ENCODE measurements at regions not wholly inside any gene's neighbourhood (a gene's known extent, or its start where the extent isn't known, plus 50 kb on each side); places are given as distances from the start of the nearest gene placed in this dataset.

- DNase-seq (ENCODE audit: extremely low read depth in 1 of 4, low spot score in 3 of 4) (no peak), FAIRE-seq (no peak), ATAC-seq (no peak)
- no peak overlapping the region for H3K4me2 ChIP-seq (ENCODE audit: insufficient read depth, low read length)
- H3K79me2 ChIP-seq (ENCODE audit: control insufficient read depth, insufficient read depth, low read length), result no peaks in the 10 kb centered on the region
- no peak overlapping the region for H3K27ac ChIP-seq (ENCODE audit: extremely low read depth, low read depth, low read length)
- no peak overlapping the region for H3K4me3 ChIP-seq
- 0% methylated on average over 1 of the region's 1 CpG for WGBS (ENCODE audit: insufficient coverage, low coverage, missing lambda C conversion rate)
- H3K27me3 ChIP-seq (ENCODE audit: control insufficient read depth in 2 of 2, insufficient read depth in 2 of 2, low read length in 2 of 2), result no peaks in the 10 kb centered on the region
- ChIA-PET POLR2A (interaction anchor here (1.3 kb wide), 1 partner anchor 20 kb away, joined by 3 read pairs; no protein-coding TSS in a partner anchor), CTCF (ENCODE audit: low intra/inter-chr PET ratio) (no interaction called here)
- H3K4me1 ChIP-seq (replicated peaks in 1 of 2; ENCODE audit: control insufficient read depth in 2 of 2, insufficient read depth in 2 of 2, low read length in 2 of 2), result no peaks in the 10 kb centered on the region
- BruUV-seq (replicated peaks), result no TSS peak
- no peaks in the 10 kb centered on the region for H4K20me1 ChIP-seq (replicated peaks; ENCODE audit: control insufficient read depth, insufficient read depth, low read length)
- H3K9ac ChIP-seq (ENCODE audit: insufficient read depth in 1 of 2, low read depth in 2 of 2, low read length in 2 of 2), result no peak overlapping the region
- TF ChIP-seq U2AF2 (optimal IDR thresholded peaks at IDR 0.05; ENCODE audit: low read depth, low read length), result no peak
- no peak for TF ChIP-seq MECOM (CRISPR knock-in tag; IDR thresholded peaks at IDR 0.05)
- no peak for TF ChIP-seq YY1 (IDR thresholded peaks at IDR 0.05; ENCODE audit: borderline replicate concordance in 1 of 3, control insufficient read depth in 1 of 3, extremely low read depth in 1 of 3, insufficient read depth in 3 of 3, insufficient read length in 1 of 3, insufficient replicate concordance in 2 of 3, low read depth in 1 of 3, low read length in 2 of 3)
- no peak for TF ChIP-seq TRIM24 (IDR thresholded peaks at IDR 0.05)
- TF ChIP-seq, protein P1, sequence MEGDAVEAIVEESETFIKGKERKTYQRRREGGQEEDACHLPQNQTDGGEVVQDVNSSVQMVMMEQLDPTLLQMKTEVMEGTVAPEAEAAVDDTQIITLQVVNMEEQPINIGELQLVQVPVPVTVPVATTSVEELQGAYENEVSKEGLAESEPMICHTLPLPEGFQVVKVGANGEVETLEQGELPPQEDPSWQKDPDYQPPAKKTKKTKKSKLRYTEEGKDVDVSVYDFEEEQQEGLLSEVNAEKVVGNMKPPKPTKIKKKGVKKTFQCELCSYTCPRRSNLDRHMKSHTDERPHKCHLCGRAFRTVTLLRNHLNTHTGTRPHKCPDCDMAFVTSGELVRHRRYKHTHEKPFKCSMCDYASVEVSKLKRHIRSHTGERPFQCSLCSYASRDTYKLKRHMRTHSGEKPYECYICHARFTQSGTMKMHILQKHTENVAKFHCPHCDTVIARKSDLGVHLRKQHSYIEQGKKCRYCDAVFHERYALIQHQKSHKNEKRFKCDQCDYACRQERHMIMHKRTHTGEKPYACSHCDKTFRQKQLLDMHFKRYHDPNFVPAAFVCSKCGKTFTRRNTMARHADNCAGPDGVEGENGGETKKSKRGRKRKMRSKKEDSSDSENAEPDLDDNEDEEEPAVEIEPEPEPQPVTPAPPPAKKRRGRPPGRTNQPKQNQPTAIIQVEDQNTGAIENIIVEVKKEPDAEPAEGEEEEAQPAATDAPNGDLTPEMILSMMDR (IDR thresholded peaks at IDR 0.05 in 2 of 3, conservative IDR thresholded peaks at IDR 0.05 in 1 of 3; ENCODE audit: insufficient read depth in 2 of 3, low read depth in 1 of 3, low read length in 3 of 3), result no peak
- no peak for TF ChIP-seq TRIM25 (IDR thresholded peaks at IDR 0.05; ENCODE audit: borderline replicate concordance)
- no peak for TF ChIP-seq MYNN (IDR thresholded peaks at IDR 0.05)
- TF ChIP-seq MYNN (CRISPR knock-in tag; IDR thresholded peaks at IDR 0.05), result no peak
- TF ChIP-seq GABPA (tag; conservative IDR thresholded peaks at IDR 0.05; ENCODE audit: low read depth), result no peak
- TF ChIP-seq GATA2 (CRISPR knock-in tag; IDR thresholded peaks at IDR 0.05), result no peak
- TF ChIP-seq ZNF589 (CRISPR knock-in tag; IDR thresholded peaks at IDR 0.05; ENCODE audit: low read depth), result no peak
- no peak for TF ChIP-seq MYC (IDR thresholded peaks at IDR 0.05; ENCODE audit: low read depth, low read length)
- no peak for TF ChIP-seq MYC (CRISPR knock-in tag; IDR thresholded peaks at IDR 0.05; ENCODE audit: borderline replicate concordance, low read depth)
- TF ChIP-seq, protein P2, sequence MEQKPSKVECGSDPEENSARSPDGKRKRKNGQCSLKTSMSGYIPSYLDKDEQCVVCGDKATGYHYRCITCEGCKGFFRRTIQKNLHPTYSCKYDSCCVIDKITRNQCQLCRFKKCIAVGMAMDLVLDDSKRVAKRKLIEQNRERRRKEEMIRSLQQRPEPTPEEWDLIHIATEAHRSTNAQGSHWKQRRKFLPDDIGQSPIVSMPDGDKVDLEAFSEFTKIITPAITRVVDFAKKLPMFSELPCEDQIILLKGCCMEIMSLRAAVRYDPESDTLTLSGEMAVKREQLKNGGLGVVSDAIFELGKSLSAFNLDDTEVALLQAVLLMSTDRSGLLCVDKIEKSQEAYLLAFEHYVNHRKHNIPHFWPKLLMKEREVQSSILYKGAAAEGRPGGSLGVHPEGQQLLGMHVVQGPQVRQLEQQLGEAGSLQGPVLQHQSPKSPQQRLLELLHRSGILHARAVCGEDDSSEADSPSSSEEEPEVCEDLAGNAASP (IDR thresholded peaks at IDR 0.05), result no peak
- TF ChIP-seq GATAD2A (IDR thresholded peaks at IDR 0.05), result no peak
- TF ChIP-seq NCOR1 (IDR thresholded peaks at IDR 0.05), result no peak
- no peak for TF ChIP-seq POU5F1 (IDR thresholded peaks at IDR 0.05; ENCODE audit: borderline replicate concordance, low read depth, low read length, partially characterized antibody)
- no peak for TF ChIP-seq STAG1 (CRISPR knock-in tag; IDR thresholded peaks at IDR 0.05; ENCODE audit: borderline replicate concordance)
- no peaks in the 10 kb centered on the region for H3K36me3 ChIP-seq (ENCODE audit: control insufficient read depth, insufficient read depth, low read length)
- no peak overlapping the region for H2AFZ ChIP-seq (ENCODE audit: low read depth, low read length)
- H3K9me1 ChIP-seq (ENCODE audit: control insufficient read depth, insufficient read depth, low read length), result no peaks in the 10 kb centered on the region
- H3K9me3 ChIP-seq (replicated peaks; ENCODE audit: control insufficient read depth, insufficient read depth, low read depth, low read length), result no peaks in the 10 kb centered on the region
- intact Hi-C loops (cut with micrococcal nuclease) (no loop called here), in situ Hi-C loops (cut with MboI) (no loop called here)
Observed at GRCh38 chr3:26100176-26100575, 310.3 kb downstream of the OXSM start.

Measured in K562 (cell line).